ENCODE measurements at regions not wholly inside any gene's neighbourhood (a gene's known extent, or its start where the extent isn't known, plus 50 kb on each side); places are given as distances from the start of the nearest gene placed in this dataset.

- Histone ChIP-seq H3K9me3 (no peaks in the 10 kb centered on the region), H3K27ac (no peak overlapping the region), H3K4me1 (no peaks in the 10 kb centered on the region), H3K36me3 (no peaks in the 10 kb centered on the region), H3K4me3 (no peak overlapping the region), H3K27me3 (no peaks in the 10 kb centered on the region)
- no peak for DNase-seq (ENCODE audit: low spot score in 2 of 2)
- TF ChIP-seq CTCF (IDR thresholded peaks at IDR 0.05) = no peak
- intact Hi-C loops (cut with DNase I) = no loop called here
These were observed 326.2 kb upstream of the LRATD1 start for GRCh38 chr2:14306268-14306861.

DNA sequence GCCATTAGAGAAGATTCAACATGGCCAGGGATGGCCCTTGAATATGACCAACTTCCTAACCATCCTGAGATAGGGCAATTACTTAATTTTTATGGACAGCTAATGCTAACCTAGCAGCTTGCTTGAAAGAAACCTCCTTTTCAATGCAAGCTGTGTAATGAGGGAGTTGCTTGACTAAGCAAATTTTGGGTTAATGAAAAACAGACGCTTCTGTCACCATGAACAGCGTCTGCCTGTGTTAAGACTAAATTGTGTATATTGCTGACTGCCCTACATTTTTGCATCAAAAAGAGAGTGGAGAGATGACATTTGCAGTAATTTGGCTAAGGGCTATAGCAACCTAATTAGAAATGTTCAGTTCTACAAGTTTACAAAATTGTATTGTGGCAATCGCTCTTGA, 319.2 kb upstream of the LRATD1 start:
- H3K27me3 ChIP-seq = no peaks in the 10 kb centered on the region
- no peak overlapping the region for H3K4me3 ChIP-seq
- intact Hi-C loops (cut with DNase I) = no loop called here
- no peaks in the 10 kb centered on the region for H3K4me1 ChIP-seq
- H3K36me3 ChIP-seq = no peaks in the 10 kb centered on the region
- no peaks in the 10 kb centered on the region for H3K9me3 ChIP-seq
- no peak for DNase-seq (ENCODE audit: low spot score in 2 of 2)
- TF ChIP-seq CTCF (IDR thresholded peaks at IDR 0.05) = no peak
- H3K27ac ChIP-seq = no peak overlapping the region

DNA sequence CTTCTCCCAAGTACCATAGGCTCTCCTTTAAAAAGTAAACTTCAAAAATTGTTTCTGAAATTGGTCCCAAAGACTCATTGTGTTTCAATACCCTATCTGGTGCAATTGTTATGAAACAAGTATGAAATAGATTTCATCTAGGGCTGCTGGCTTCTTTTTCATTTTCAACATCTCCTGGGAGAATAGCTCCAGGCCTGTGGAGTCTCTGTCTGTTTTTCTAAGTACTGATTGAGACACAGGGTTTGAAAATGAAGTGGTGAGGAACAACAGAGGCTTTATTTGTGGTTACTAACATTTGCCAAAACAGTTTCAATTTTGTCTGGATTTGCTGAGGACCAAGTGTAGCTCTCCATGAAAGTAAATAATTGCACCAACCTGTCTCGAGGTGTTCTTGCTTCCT, 315.9 kb upstream of the LRATD1 start:
- H3K27ac ChIP-seq = no peak overlapping the region
- TF ChIP-seq CTCF (IDR thresholded peaks at IDR 0.05) = no peak
- no peaks in the 10 kb centered on the region for H3K9me3 ChIP-seq
- H3K36me3 ChIP-seq = no peaks in the 10 kb centered on the region
- no peak overlapping the region for H3K4me3 ChIP-seq
- intact Hi-C loops (cut with DNase I) = no loop called here
- H3K27me3 ChIP-seq = no peaks in the 10 kb centered on the region
- DNase-seq (ENCODE audit: low spot score in 2 of 2) = no peak
- H3K4me1 ChIP-seq = no peaks in the 10 kb centered on the region

DNA sequence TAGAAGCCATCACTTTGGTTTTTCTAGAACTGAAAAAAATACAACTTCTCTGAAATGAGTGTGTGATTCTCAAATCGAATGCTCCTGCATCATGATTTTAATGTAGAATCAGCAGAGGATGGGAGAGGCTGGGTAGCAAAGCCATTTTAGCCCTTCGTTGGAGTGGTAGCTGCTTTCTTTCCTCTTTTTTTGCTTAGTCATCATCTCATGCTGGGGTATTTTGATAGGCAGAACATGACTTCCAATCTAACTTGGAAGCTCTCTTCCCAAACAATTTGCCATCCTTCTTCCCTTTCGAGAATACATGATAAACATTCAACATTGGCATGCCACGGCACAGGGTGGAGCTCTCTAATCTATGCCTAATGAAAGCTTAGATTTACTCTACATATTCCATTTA, 311.2 kb upstream of the LRATD1 start:
- H3K36me3 ChIP-seq = no peaks in the 10 kb centered on the region
- no peak overlapping the region for H3K27ac ChIP-seq
- no peak for DNase-seq (ENCODE audit: low spot score in 2 of 2)
- intact Hi-C loops (cut with DNase I) = no loop called here
- no peaks in the 10 kb centered on the region for H3K4me1 ChIP-seq
- H3K27me3 ChIP-seq = no peaks in the 10 kb centered on the region
- H3K4me3 ChIP-seq = no peak overlapping the region
- H3K9me3 ChIP-seq = no peaks in the 10 kb centered on the region
- TF ChIP-seq CTCF (IDR thresholded peaks at IDR 0.05) = no peak

- Histone ChIP-seq H3K4me1 (no peaks in the 10 kb centered on the region), H3K27me3 (no peaks in the 10 kb centered on the region), H3K27ac (no peak overlapping the region), H3K36me3 (no peaks in the 10 kb centered on the region), H3K4me3 (no peak overlapping the region), H3K9me3 (no peaks in the 10 kb centered on the region)
- no peak for TF ChIP-seq CTCF (IDR thresholded peaks at IDR 0.05)
- intact Hi-C loops (cut with DNase I) = no loop called here
- DNase-seq (ENCODE audit: low spot score in 2 of 2) = no peak
These were observed 310.2 kb upstream of the LRATD1 start for GRCh38 chr2:14322306-14322705.

DNA sequence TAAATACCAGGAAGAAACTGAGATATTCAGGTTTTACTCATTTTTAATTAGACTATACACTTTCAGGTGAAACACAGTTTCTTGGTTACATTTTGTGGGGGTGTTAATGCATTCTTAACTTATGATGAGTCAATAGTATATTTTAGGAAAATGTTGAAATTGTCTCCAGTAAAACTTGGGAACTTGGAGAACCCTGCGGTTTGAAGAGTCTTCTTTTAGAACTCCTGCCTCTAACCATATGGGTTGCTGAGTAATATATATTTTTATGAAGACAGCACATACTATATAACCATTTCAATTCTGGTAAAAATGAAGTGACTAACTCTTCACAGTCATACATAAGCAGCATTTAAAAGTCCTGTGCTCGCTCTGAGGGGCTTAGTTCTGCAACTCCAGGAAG, 308.2 kb upstream of the LRATD1 start:
- H3K36me3 ChIP-seq = no peaks in the 10 kb centered on the region
- H3K4me3 ChIP-seq = no peak overlapping the region
- no peak for TF ChIP-seq CTCF (IDR thresholded peaks at IDR 0.05)
- no peaks in the 10 kb centered on the region for H3K9me3 ChIP-seq
- no peaks in the 10 kb centered on the region for H3K4me1 ChIP-seq
- H3K27ac ChIP-seq = no peak overlapping the region
- DNase-seq (ENCODE audit: low spot score in 2 of 2) = no peak
- intact Hi-C loops (cut with DNase I) = no loop called here
- no peaks in the 10 kb centered on the region for H3K27me3 ChIP-seq
